Lower lobe of right lung (tissue), 2 donors: ENCODE measurements at regions not wholly inside any gene's neighbourhood (a gene's known extent, or its start where the extent isn't known, plus 50 kb on each side); places are given as distances from the start of the nearest gene placed in this dataset.

ENCODE experiments used
- ATAC-seq, 2 donors: fragments of 200-7000 bp; cut with Tn5 transposase; one replicate each; pipeline ENCODE4 v1.9.1; 2020 to 2022; ENCODE audit warnings: mild to moderate bottlenecking in 2 of 2, moderate library complexity in 2 of 2
- DNase-seq: peaks from one replicate; pipeline ENCODE4 v3.0.0-alpha.2; 2020
- H3K27ac ChIP-seq: fragments of 200-600 bp; one replicate; pipeline ENCODE4 v1.8.0; 2022
- H3K27me3 ChIP-seq: fragments of 200-600 bp; one replicate; pipeline ENCODE4 v1.8.0; 2022; ENCODE audit warnings: low read depth
- H3K36me3 ChIP-seq: fragments of 200-600 bp; one replicate; pipeline ENCODE4 v1.8.0; 2022; ENCODE audit warnings: mild to moderate bottlenecking
- H3K4me1 ChIP-seq: fragments of 200-600 bp; one replicate; pipeline ENCODE4 v1.8.0; 2022
- H3K4me3 ChIP-seq: fragments of 200-600 bp; one replicate; pipeline ENCODE4 v1.8.0; 2022; ENCODE audit warnings: mild to moderate bottlenecking
- H3K9me3 ChIP-seq: fragments of 200-600 bp; one replicate; pipeline ENCODE4 v1.8.0; 2022
- intact Hi-C: fragments of 100-400 bp; cut with DNase I; formaldehyde crosslinking; loops from one replicate; pipeline ENCODE4 v1.11.0; 2022
- TF ChIP-seq, protein P1 (sequence below): fragments of 200-600 bp; IDR thresholded peaks from one replicate; pipeline ENCODE4 v1.8.0; 2022; ENCODE audit warnings: antibody characterized with exemption, mild to moderate bottlenecking
- donor health status: DM: no; HTN: yes; CAD: no; lungs with severe emphysema.

DNA sequence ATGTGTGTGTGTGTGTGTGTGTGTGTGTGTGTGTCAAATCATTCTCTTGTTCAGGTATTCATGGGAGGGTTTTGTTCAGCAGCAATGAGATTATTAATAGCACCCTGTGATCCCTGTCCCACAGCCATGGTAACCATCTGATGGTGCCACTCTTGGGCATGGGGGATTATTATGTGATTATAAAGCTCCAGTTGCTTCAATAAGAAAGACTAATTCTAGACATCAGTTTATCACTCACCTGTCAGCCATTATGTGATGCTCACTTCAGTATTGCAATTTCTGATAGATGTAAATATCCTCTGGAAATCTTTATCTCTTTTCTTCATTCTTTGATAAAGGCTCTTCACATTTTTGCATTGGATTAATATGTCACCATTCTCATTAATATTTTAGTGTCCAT, 145.9 kb upstream of the POU1F1 start:
- ATAC-seq: no peak
- Histone ChIP-seq H3K36me3 (no peaks in the 10 kb centered on the region), H3K4me3 (no peak overlapping the region), H3K4me1 (no peaks in the 10 kb centered on the region), H3K27ac (no peak overlapping the region), H3K27me3 (no peaks in the 10 kb centered on the region), H3K9me3 (no peaks in the 10 kb centered on the region)
- TF ChIP-seq, protein P1, sequence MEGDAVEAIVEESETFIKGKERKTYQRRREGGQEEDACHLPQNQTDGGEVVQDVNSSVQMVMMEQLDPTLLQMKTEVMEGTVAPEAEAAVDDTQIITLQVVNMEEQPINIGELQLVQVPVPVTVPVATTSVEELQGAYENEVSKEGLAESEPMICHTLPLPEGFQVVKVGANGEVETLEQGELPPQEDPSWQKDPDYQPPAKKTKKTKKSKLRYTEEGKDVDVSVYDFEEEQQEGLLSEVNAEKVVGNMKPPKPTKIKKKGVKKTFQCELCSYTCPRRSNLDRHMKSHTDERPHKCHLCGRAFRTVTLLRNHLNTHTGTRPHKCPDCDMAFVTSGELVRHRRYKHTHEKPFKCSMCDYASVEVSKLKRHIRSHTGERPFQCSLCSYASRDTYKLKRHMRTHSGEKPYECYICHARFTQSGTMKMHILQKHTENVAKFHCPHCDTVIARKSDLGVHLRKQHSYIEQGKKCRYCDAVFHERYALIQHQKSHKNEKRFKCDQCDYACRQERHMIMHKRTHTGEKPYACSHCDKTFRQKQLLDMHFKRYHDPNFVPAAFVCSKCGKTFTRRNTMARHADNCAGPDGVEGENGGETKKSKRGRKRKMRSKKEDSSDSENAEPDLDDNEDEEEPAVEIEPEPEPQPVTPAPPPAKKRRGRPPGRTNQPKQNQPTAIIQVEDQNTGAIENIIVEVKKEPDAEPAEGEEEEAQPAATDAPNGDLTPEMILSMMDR: no peak
- no peak for DNase-seq
- intact Hi-C loops: no loop called here

GRCh38 chr3:87420171-87420570, 143.8 kb upstream of the POU1F1 start:
- Histone ChIP-seq H3K9me3 (no peaks in the 10 kb centered on the region), H3K27ac (no peak overlapping the region), H3K36me3 (no peaks in the 10 kb centered on the region), H3K4me1 (no peaks in the 10 kb centered on the region), H3K4me3 (no peak overlapping the region), H3K27me3 (no peaks in the 10 kb centered on the region)
- TF ChIP-seq, protein P1: no peak
- ATAC-seq (no peak), DNase-seq (no peak)
- intact Hi-C loops: no loop called here

- DNase-seq (no peak), ATAC-seq (no peak)
- TF ChIP-seq, protein P1: no peak
- Histone ChIP-seq H3K9me3 (no peaks in the 10 kb centered on the region), H3K4me3 (no peak overlapping the region), H3K4me1 (no peaks in the 10 kb centered on the region), H3K27me3 (no peaks in the 10 kb centered on the region), H3K27ac (no peak overlapping the region), H3K36me3 (no peaks in the 10 kb centered on the region)
- intact Hi-C loops: no loop called here
These were observed 137.9 kb upstream of the POU1F1 start for GRCh38 chr3:87414271-87414670.

GRCh38 chr3:87413814-87414213, 137.4 kb upstream of the POU1F1 start:
- Histone ChIP-seq H3K4me3 (no peak overlapping the region), H3K36me3 (no peaks in the 10 kb centered on the region), H3K9me3 (no peaks in the 10 kb centered on the region), H3K27ac (no peak overlapping the region), H3K4me1 (no peaks in the 10 kb centered on the region), H3K27me3 (no peaks in the 10 kb centered on the region)
- intact Hi-C loops: no loop called here
- no peak for DNase-seq
- ATAC-seq: no peak
- TF ChIP-seq, protein P1: no peak

GRCh38 chr3:87410110-87410509, 133.7 kb upstream of the POU1F1 start:
- Histone ChIP-seq H3K4me1 (no peaks in the 10 kb centered on the region), H3K27ac (no peak overlapping the region), H3K4me3 (no peak overlapping the region), H3K27me3 (no peaks in the 10 kb centered on the region), H3K9me3 (no peaks in the 10 kb centered on the region), H3K36me3 (no peaks in the 10 kb centered on the region)
- no peak for ATAC-seq
- DNase-seq: no peak
- intact Hi-C loops: no loop called here
- TF ChIP-seq, protein P1: no peak
